Transverse colon (tissue), 4 donors: ENCODE measurements at regions not wholly inside any gene's neighbourhood (a gene's known extent, or its start where the extent isn't known, plus 50 kb on each side); places are given as distances from the start of the nearest gene placed in this dataset.

Experiments
- DNase-seq: peaks from one replicate; pipeline ENCODE4 v3.0.0-alpha.2; 2019
- H3K27ac ChIP-seq, 4 donors: fragments of 200-600 bp; sonication (generic); 2 replicates each; pipeline ENCODE4 v1.5.1; 2016 to 2018; ENCODE audit warnings: inconsistent platforms in 4 of 4
- H3K27me3 ChIP-seq: fragments of 200-600 bp; sonication (generic); 2 replicates; pipeline ENCODE4 v1.5.1; 2017; ENCODE audit warnings: inconsistent platforms
- H3K36me3 ChIP-seq, 4 donors: fragments of 200-600 bp; sonication (generic); 2 replicates each; pipeline ENCODE4 v1.5.1; 2017 to 2019; ENCODE audit warnings: inconsistent platforms in 4 of 4
- H3K4me1 ChIP-seq, 4 donors: fragments of 200-600 bp; sonication (generic); 2 replicates each; pipeline ENCODE4 v1.5.1; 2017 to 2020; ENCODE audit warnings: inconsistent platforms in 4 of 4
- H3K4me3 ChIP-seq, 4 donors: fragments of 200-600 bp; sonication (generic); 1 replicate in 1 of 4; 2 replicates in 3 of 4; pipeline versions ENCODE4 v1.5.1 to v1.6.1; 2017 to 2019; ENCODE audit warnings: inconsistent platforms in 4 of 4
- H3K9me3 ChIP-seq, 2 donors: fragments of 200-600 bp; sonication (generic); 2 replicates each; pipeline ENCODE4 v1.5.1; 2017 to 2019; ENCODE audit warnings: inconsistent platforms in 2 of 2
- CTCF ChIP-seq, 5 experiments: fragments of 200-600 bp in 3 of 5; fragments of 450-650 bp in 2 of 5; sonication (generic) in 3 of 5; IDR thresholded peaks; 1 replicate in 2 of 5; 2 replicates in 3 of 5; pipeline ENCODE4 v1.5.1; 2016 to 2017; ENCODE audit warnings: antibody characterized with exemption in 5 of 5, inconsistent platforms in 3 of 5, mild to moderate bottlenecking in 2 of 5, moderate library complexity in 1 of 5
- EP300 ChIP-seq: sonication (generic); formaldehyde crosslinking; IDR thresholded peaks from one replicate; pipeline ENCODE4 v1.6.1; 2017; ENCODE audit warnings: antibody characterized with exemption, low read depth
- POLR2A ChIP-seq: fragments of 450-650 bp; IDR thresholded peaks from one replicate; pipeline ENCODE4 v1.6.1; 2016; ENCODE audit warnings: antibody characterized with exemption, mild to moderate bottlenecking, moderate library complexity
- POLR2AphosphoS5 ChIP-seq, 3 donors: sonication (generic); formaldehyde crosslinking; IDR thresholded peaks; one replicate each; pipeline ENCODE4 v1.6.1; 2016; ENCODE audit warnings: antibody characterized with exemption in 3 of 3
- WGBS, 2 donors: methylation state at CpG; one replicate each; pipeline ENCODE4 v1.1.5; 2018; ENCODE audit warnings: low coverage in 1 of 2; 5-methylcytosine and 5-hydroxymethylcytosine counted together
- in situ Hi-C, 4 donors: fragments of 200-750 bp; cut with MboI; loops; one replicate each; pipeline versions ENCODE4 v1.15.0 to v1.15.1; 2017; ENCODE audit warnings: low sequenced_read_pairs in 3 of 4, low pct_ligation_motif_present in 1 of 4, low pct_unique_long_range_greater_than_20kb in 1 of 4
- intact Hi-C: fragments of 100-400 bp; cut with DNase I; formaldehyde crosslinking; loops from one replicate; pipeline ENCODE4 v1.15.1; 2023; ENCODE audit warnings: low total_unique reads

GRCh38 chr13:40863723-40864122 is 74.3 kb downstream of the SLC25A15 start:
- in situ Hi-C loops (no loop called here), intact Hi-C loops (no loop called here)
- Histone ChIP-seq H3K4me1 (no peaks in the 10 kb centered on the region), H3K27ac (no peak overlapping the region), H3K9me3 (no peaks in the 10 kb centered on the region), H3K36me3 (no peaks in the 10 kb centered on the region), H3K27me3 (no peaks in the 10 kb centered on the region), H3K4me3 (no peak overlapping the region)
- 67 to 79% methylated on average over 4 of the region's 4 CpGs for WGBS, 2 donors
- TF ChIP-seq POLR2A, result no peak
- no peak for TF ChIP-seq POLR2AphosphoS5 (IDR thresholded peaks at IDR 0.05)
- no peak for TF ChIP-seq EP300
- DNase-seq, result no peak

- intact Hi-C loops, result no loop called here
- no peak for DNase-seq
- H3K27ac ChIP-seq, result no peak overlapping the region
- TF ChIP-seq EP300 (no peak), POLR2A (no peak), CTCF (IDR thresholded peaks at IDR 0.05) (no peak), POLR2AphosphoS5 (IDR thresholded peaks at IDR 0.05) (no peak)
- peaks cover 0 to 56% (median 14%) of the 10 kb centered on the region in 4 donors for H3K36me3 ChIP-seq
- no peaks in the 10 kb centered on the region for H3K27me3 ChIP-seq
- H3K9me3 ChIP-seq, result peaks cover 42 to 48% of the 10 kb centered on the region in 2 donors
- no peak overlapping the region for H3K4me3 ChIP-seq
- in situ Hi-C loops, result no loop called here
- no peaks in the 10 kb centered on the region for H3K4me1 ChIP-seq
- WGBS, 2 donors, result 92 to 97% methylated on average over 3 to 5 of the region's 5 CpGs
These were observed 84.8 kb downstream of the SLC25A15 start for GRCh38 chr13:40874138-40874779.

- no peak for DNase-seq
- Histone ChIP-seq H3K36me3 (peaks cover 0 to 56% (median 14%) of the 10 kb centered on the region in 4 donors), H3K27ac (no peak overlapping the region), H3K4me3 (no peak overlapping the region), H3K4me1 (no peaks in the 10 kb centered on the region), H3K27me3 (no peaks in the 10 kb centered on the region), H3K9me3 (peaks cover 42 to 48% of the 10 kb centered on the region in 2 donors)
- intact Hi-C loops (no loop called here), in situ Hi-C loops (no loop called here)
- 93 to 100% methylated on average over 1 to 4 of the region's 4 CpGs for WGBS, 2 donors
- no peak for TF ChIP-seq POLR2AphosphoS5 (IDR thresholded peaks at IDR 0.05)
- TF ChIP-seq POLR2A, result no peak
These were observed 85.6 kb downstream of the SLC25A15 start for GRCh38 chr13:40875044-40875443.

GRCh38 chr13:40875583-40875982 is 86.2 kb downstream of the SLC25A15 start:
- TF ChIP-seq EP300, result no peak
- TF ChIP-seq POLR2A, result no peak
- no peak for TF ChIP-seq POLR2AphosphoS5 (IDR thresholded peaks at IDR 0.05)
- no peak for TF ChIP-seq CTCF (IDR thresholded peaks at IDR 0.05)
- Histone ChIP-seq H3K27ac (no peak overlapping the region), H3K27me3 (no peaks in the 10 kb centered on the region), H3K4me1 (no peaks in the 10 kb centered on the region), H3K36me3 (peaks cover 0 to 54% (median 14%) of the 10 kb centered on the region in 4 donors), H3K9me3 (peaks cover 42 to 48% of the 10 kb centered on the region in 2 donors), H3K4me3 (no peak overlapping the region)
- WGBS, 2 donors, result 97 to 100% methylated on average over 1 to 6 of the region's 6 CpGs
- intact Hi-C loops, result no loop called here
- DNase-seq, result no peak
- in situ Hi-C loops, result no loop called here

GRCh38 chr13:40876020-40876738 is 86.8 kb downstream of the SLC25A15 start:
- TF ChIP-seq CTCF (IDR thresholded peaks at IDR 0.05) (no peak), POLR2AphosphoS5 (IDR thresholded peaks at IDR 0.05) (no peak), POLR2A (no peak), EP300 (no peak)
- in situ Hi-C loops, result no loop called here
- WGBS, 2 donors, result 94% methylated on average over 8 of the region's 8 CpGs; no CpG with 5 or more reads in 1 of the 2 donors

More at GRCh38 chr13:40876020-40876738, 86.8 kb downstream of the SLC25A15 start:
- Histone ChIP-seq H3K36me3 (peaks cover 0 to 54% (median 14%) of the 10 kb centered on the region in 4 donors), H3K27ac (no peak overlapping the region), H3K4me3 (no peak overlapping the region), H3K9me3 (peaks cover 42 to 48% of the 10 kb centered on the region in 2 donors), H3K4me1 (no peaks in the 10 kb centered on the region), H3K27me3 (no peaks in the 10 kb centered on the region)
- intact Hi-C loops, result no loop called here
- no peak for DNase-seq
